ENCODE measurements at regions not wholly inside any gene's neighbourhood (a gene's known extent, or its start where the extent isn't known, plus 50 kb on each side); places are given as distances from the start of the nearest gene placed in this dataset.

DNA sequence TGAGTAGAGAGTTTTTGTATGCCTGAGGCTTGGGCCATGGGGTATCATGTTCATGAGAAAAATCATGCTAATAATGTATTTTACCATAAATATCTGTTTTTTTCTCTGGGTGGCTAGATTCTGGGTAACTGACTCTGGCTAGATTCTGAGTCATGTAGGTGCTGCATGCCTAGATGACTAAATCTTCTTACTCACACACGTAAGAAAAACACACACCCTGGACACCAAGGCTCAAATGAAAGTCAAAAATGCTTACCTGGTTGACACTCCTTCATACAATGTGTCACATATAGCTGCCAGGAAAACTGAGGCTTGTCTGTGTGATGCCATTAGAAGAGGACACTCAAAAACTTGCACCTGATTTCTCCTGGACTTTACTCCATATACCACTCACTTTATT, 597.4 kb upstream of the SLITRK1 start:
- Histone ChIP-seq H3K27me3 (no peaks in the 10 kb centered on the region), H3K27ac (no peak overlapping the region), H3K36me3 (no peaks in the 10 kb centered on the region), H3K4me3 (no peak overlapping the region), H3K4me1 (no peaks in the 10 kb centered on the region), H3K9me3 (peaks cover 0 to 5% (median 0%) of the 10 kb centered on the region in 3 donors)
- WGBS, 2 donors (ENCODE audit: low coverage in 1 of 2) = 78% methylated on average over 1 of the region's 1 CpG; no CpG with 5 or more reads in 1 of the 2 donors
- TF ChIP-seq, protein P1, sequence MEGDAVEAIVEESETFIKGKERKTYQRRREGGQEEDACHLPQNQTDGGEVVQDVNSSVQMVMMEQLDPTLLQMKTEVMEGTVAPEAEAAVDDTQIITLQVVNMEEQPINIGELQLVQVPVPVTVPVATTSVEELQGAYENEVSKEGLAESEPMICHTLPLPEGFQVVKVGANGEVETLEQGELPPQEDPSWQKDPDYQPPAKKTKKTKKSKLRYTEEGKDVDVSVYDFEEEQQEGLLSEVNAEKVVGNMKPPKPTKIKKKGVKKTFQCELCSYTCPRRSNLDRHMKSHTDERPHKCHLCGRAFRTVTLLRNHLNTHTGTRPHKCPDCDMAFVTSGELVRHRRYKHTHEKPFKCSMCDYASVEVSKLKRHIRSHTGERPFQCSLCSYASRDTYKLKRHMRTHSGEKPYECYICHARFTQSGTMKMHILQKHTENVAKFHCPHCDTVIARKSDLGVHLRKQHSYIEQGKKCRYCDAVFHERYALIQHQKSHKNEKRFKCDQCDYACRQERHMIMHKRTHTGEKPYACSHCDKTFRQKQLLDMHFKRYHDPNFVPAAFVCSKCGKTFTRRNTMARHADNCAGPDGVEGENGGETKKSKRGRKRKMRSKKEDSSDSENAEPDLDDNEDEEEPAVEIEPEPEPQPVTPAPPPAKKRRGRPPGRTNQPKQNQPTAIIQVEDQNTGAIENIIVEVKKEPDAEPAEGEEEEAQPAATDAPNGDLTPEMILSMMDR (IDR thresholded peaks at IDR 0.05) = no peak
- TF ChIP-seq POLR2A (IDR thresholded peaks at IDR 0.05) (no peak), EP300 (IDR thresholded peaks at IDR 0.05) (no peak), POLR2AphosphoS5 (IDR thresholded peaks at IDR 0.05) (no peak)
- ATAC-seq = no peak

DNA sequence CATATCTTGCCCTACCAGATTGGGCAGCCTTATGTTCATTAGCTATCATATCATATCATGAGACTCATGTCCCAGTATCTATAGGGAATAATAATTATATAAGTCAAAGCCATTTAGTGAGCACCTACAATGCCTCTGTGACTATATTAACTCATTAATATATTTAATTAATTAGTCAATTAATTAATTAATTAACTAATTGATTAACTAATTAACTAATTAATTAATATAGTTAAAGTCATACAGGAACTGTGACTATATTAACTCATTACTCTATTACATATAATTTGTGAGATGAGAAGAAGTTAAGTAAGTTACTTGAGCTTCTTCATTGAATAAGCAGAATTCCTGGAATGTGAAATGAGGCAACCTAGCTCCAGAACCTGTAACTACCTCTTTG, 588.3 kb upstream of the SLITRK1 start:
- no peak for ATAC-seq
- Histone ChIP-seq H3K4me1 (no peaks in the 10 kb centered on the region), H3K27me3 (no peaks in the 10 kb centered on the region), H3K27ac (no peak overlapping the region), H3K9me3 (peaks cover 0 to 9% (median 2%) of the 10 kb centered on the region in 3 donors), H3K4me3 (no peak overlapping the region), H3K36me3 (no peaks in the 10 kb centered on the region)
- TF ChIP-seq EP300 (IDR thresholded peaks at IDR 0.05) = no peak
- no peak for TF ChIP-seq POLR2A (IDR thresholded peaks at IDR 0.05)
- no peak for TF ChIP-seq POLR2AphosphoS5 (IDR thresholded peaks at IDR 0.05)
- TF ChIP-seq, protein P1 (IDR thresholded peaks at IDR 0.05) = no peak

DNA sequence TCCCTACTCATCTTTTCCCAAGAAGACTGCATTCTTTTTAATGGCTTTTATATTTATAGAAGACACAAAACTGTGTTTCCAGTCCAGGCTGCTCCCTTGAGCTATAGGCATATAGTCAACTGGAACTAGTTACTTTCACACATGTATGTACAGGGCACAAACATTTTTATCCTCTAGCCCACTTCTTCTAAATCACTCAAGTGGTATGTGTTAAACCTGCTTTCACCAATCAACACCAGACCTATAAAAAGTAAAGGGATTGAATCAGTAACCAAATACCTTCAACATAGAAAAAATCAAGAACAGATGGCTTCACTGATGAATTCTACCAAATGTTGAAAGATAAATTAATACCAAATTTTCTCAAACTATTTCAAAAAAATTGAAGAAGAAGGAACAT, 584.2 kb upstream of the SLITRK1 start:
- no peak overlapping the region for H3K4me3 ChIP-seq
- no peak for ATAC-seq
- no peaks in the 10 kb centered on the region for H3K36me3 ChIP-seq
- no peaks in the 10 kb centered on the region for H3K9me3 ChIP-seq
- H3K27ac ChIP-seq = no peak overlapping the region
- TF ChIP-seq, protein P1 (IDR thresholded peaks at IDR 0.05) = no peak
- TF ChIP-seq EP300 (IDR thresholded peaks at IDR 0.05) (no peak), POLR2AphosphoS5 (IDR thresholded peaks at IDR 0.05) (no peak), POLR2A (IDR thresholded peaks at IDR 0.05) (no peak)
- H3K27me3 ChIP-seq = no peaks in the 10 kb centered on the region
- H3K4me1 ChIP-seq = no peaks in the 10 kb centered on the region

DNA sequence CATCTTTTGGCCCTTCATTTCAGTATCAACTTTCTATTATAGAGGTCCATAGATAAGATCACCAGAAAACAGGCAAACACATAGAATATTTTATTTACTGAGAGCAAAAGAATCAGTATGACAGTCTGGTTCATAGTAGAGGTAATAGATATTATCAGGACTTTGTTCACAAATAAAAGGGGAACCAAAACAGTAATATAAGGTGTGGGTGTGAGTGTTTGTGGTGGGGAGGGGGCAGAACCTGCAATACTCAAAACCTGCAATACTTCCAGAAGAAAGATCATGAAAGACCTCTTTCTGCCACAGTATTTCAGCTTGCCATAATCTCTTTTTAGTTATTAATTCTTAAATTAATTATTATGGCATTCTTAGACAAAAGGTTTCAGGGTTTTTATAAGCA, 578.7 kb upstream of the SLITRK1 start:
- Histone ChIP-seq H3K4me1 (no peaks in the 10 kb centered on the region), H3K4me3 (no peak overlapping the region), H3K36me3 (no peaks in the 10 kb centered on the region), H3K9me3 (no peaks in the 10 kb centered on the region), H3K27me3 (no peaks in the 10 kb centered on the region), H3K27ac (no peak overlapping the region)
- no peak for ATAC-seq
- TF ChIP-seq POLR2A (IDR thresholded peaks at IDR 0.05) = no peak
- TF ChIP-seq, protein P1 (IDR thresholded peaks at IDR 0.05) = no peak
- TF ChIP-seq POLR2AphosphoS5 (IDR thresholded peaks at IDR 0.05) = no peak
- no peak for TF ChIP-seq EP300 (IDR thresholded peaks at IDR 0.05)

DNA sequence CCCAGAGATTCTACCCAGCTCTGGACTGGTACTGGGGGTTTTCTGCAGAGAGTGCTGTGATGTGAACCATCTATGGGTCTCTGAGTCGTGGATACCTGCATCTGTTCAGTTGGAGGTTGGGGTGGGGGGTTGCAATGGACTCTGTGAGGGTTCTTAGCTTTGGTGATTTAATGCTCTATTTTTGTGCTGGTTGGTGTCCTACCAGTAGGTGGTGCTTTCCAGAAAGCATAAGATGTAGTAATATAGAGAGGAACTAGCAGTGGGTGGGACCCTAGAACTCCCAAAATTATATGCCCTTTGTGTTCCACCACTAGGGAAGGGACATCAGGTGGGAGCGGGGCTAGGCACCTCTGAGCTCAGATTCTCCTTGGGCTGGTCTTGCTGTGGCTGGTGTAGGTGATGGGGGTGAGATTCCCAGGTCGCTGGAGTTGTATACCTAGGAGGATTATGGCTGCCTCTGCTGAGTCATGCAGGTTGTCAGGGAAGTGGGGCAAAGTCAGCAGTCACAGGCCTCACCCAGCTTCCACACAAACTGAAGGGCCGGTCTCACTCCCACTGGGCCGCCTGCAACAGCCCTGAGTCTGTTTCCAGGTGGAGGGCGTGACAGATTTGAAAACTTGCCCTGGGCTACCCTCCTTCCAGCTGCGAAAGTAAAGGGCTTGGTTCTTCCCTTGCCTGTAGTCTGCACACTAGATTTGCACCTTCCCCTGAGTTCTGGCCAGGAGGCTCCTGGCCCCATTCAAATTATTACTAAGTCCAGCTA, 573.0 kb upstream of the SLITRK1 start:
- no peak for ATAC-seq
- Histone ChIP-seq H3K36me3 (no peaks in the 10 kb centered on the region), H3K27ac (no peak overlapping the region), H3K9me3 (no peaks in the 10 kb centered on the region), H3K4me1 (no peaks in the 10 kb centered on the region), H3K4me3 (no peak overlapping the region), H3K27me3 (no peaks in the 10 kb centered on the region)
- no peak for TF ChIP-seq POLR2A (IDR thresholded peaks at IDR 0.05)
- TF ChIP-seq EP300 (IDR thresholded peaks at IDR 0.05) = no peak
- no peak for TF ChIP-seq POLR2AphosphoS5 (IDR thresholded peaks at IDR 0.05)
- TF ChIP-seq, protein P1 (IDR thresholded peaks at IDR 0.05) = no peak
- WGBS, 2 donors (ENCODE audit: low coverage in 1 of 2) = 80 to 87% methylated on average over 1 to 3 of the region's 7 CpGs
